Mammary epithelial cell (primary cell): ENCODE measurements at regions not wholly inside any gene's neighbourhood (a gene's known extent, or its start where the extent isn't known, plus 50 kb on each side); places are given as distances from the start of the nearest gene placed in this dataset.

ENCODE experiments used
- CTCF ChIP-seq, 2 donors: IDR thresholded peaks in 1 of 2; conservative IDR thresholded peaks in 1 of 2; 2 replicates each; pipeline ENCODE4 v1.5.1; 2011 to 2012; ENCODE audit warnings: inconsistent platforms in 2 of 2, low read length in 2 of 2, mild to moderate bottlenecking in 2 of 2, control low read depth in 1 of 2, low read depth in 1 of 2; ENCODE audit not compliant: insufficient read depth in 1 of 2; ENCODE audit errors: extremely low read depth in 1 of 2
- EZH2 ChIP-seq: IDR thresholded peaks from 2 replicates; pipeline ENCODE4 v1.6.1; 2012; ENCODE audit warnings: low read length, inconsistent platforms, borderline replicate concordance

DNA sequence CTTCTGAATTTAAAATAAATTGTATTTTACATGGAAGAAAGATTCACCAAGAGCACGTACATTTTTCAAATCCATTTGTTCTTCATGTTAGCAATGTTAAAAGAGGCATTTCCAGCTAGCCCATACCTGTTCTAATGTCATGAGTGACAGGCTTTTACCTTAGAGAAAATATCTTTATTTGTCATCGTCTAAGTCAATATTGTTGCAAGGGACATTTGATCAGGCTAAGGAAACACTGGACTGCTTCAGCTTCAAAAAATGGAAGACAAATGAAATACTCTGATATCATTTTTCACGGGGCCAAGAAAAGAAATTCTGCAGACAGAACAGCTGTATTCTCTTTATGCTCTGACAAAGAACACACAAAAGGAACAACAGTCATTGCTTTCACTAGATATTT is 207.7 kb downstream of the RCHY1 start:
- TF ChIP-seq CTCF (conservative IDR thresholded peaks at IDR 0.05 in 1 of 2, IDR thresholded peaks at IDR 0.05 in 1 of 2; ENCODE audit: extremely low read depth in 1 of 2, insufficient read depth in 1 of 2, low read depth in 1 of 2, low read length in 2 of 2) (no peak), EZH2 (no peak)
